Fibroblast of lung (primary cell): ENCODE measurements at regions not wholly inside any gene's neighbourhood (a gene's known extent, or its start where the extent isn't known, plus 50 kb on each side); places are given as distances from the start of the nearest gene placed in this dataset.

Experiments used
- DNase-seq, 2 donors: peaks; one replicate each; pipeline versions ENCODE4 v3.0.0 to v3.0.0-alpha.2; 2010; ENCODE audit warnings: low read depth in 2 of 2
- H2AFZ ChIP-seq: 2 replicates; pipeline ENCODE4 v1.5.1; 2012; ENCODE audit warnings: low read length, control low read depth, inconsistent platforms
- H3K27ac ChIP-seq: 2 replicates; pipeline ENCODE4 v1.5.1; 2011; ENCODE audit warnings: low read length, control low read depth; ENCODE audit not compliant: insufficient read depth
- H3K27me3 ChIP-seq: 2 replicates; pipeline ENCODE4 v1.5.1; 2011; ENCODE audit warnings: mild to moderate bottlenecking, low read length; ENCODE audit not compliant: control insufficient read depth, insufficient read depth
- H3K36me3 ChIP-seq: 2 replicates; pipeline ENCODE4 v1.5.1; 2011; ENCODE audit warnings: low read length; ENCODE audit not compliant: control insufficient read depth, insufficient read depth
- H3K4me1 ChIP-seq: 2 replicates; pipeline ENCODE4 v1.5.1; 2011; ENCODE audit warnings: low read length; ENCODE audit not compliant: control insufficient read depth, insufficient read depth; ENCODE audit errors: extremely low read depth
- H3K4me2 ChIP-seq: 2 replicates; pipeline ENCODE4 v1.5.1; 2011; ENCODE audit warnings: low read length, control low read depth; ENCODE audit not compliant: insufficient read depth; ENCODE audit errors: extremely low read depth
- H3K4me3 ChIP-seq, 4 experiments: fragments of 200-600 bp in 1 of 4; sonication (generic) in 1 of 4; replicated peaks in 1 of 4; 2 replicates each; pipeline ENCODE4 v1.5.1; 2011 to 2016; ENCODE audit warnings: low read length in 4 of 4, low read depth in 3 of 4, mild to moderate bottlenecking in 3 of 4, control low read depth in 2 of 4, inconsistent platforms in 1 of 4, mixed read lengths in 1 of 4; ENCODE audit not compliant: insufficient read depth in 1 of 4; ENCODE audit errors: control extremely low read depth in 1 of 4
- H3K79me2 ChIP-seq: 2 replicates; pipeline ENCODE4 v1.5.1; 2012; ENCODE audit warnings: mild to moderate bottlenecking, low read length, inconsistent platforms; ENCODE audit not compliant: control insufficient read depth, insufficient read depth
- H3K9ac ChIP-seq: 2 replicates; pipeline ENCODE4 v1.5.1; 2011; ENCODE audit warnings: mild to moderate bottlenecking, low read length, control low read depth; ENCODE audit not compliant: insufficient read depth
- H3K9me3 ChIP-seq: 2 replicates; pipeline ENCODE4 v1.5.1; 2012; ENCODE audit warnings: low read depth, low read length; ENCODE audit not compliant: control insufficient read depth, insufficient read depth
- H4K20me1 ChIP-seq: 2 replicates; pipeline ENCODE4 v1.5.1; 2011; ENCODE audit warnings: low read length; ENCODE audit not compliant: control insufficient read depth, insufficient read depth; ENCODE audit errors: extremely low read depth
- EZH2 ChIP-seq: IDR thresholded peaks from 2 replicates; pipeline ENCODE4 v1.5.1; 2012; ENCODE audit warnings: low read length, control low read depth, mild to moderate bottlenecking; ENCODE audit errors: missing control alignments
- TF ChIP-seq, protein P1 (sequence below), 2 donors: IDR thresholded peaks in 1 of 2; conservative IDR thresholded peaks in 1 of 2; 1 replicate in 1 of 2; 2 replicates in 1 of 2; pipeline ENCODE4 v1.5.1; 2011 to 2012; ENCODE audit warnings: low read length in 2 of 2, control low read depth in 1 of 2, inconsistent platforms in 1 of 2, low read depth in 1 of 2, mild to moderate bottlenecking in 1 of 2

DNA sequence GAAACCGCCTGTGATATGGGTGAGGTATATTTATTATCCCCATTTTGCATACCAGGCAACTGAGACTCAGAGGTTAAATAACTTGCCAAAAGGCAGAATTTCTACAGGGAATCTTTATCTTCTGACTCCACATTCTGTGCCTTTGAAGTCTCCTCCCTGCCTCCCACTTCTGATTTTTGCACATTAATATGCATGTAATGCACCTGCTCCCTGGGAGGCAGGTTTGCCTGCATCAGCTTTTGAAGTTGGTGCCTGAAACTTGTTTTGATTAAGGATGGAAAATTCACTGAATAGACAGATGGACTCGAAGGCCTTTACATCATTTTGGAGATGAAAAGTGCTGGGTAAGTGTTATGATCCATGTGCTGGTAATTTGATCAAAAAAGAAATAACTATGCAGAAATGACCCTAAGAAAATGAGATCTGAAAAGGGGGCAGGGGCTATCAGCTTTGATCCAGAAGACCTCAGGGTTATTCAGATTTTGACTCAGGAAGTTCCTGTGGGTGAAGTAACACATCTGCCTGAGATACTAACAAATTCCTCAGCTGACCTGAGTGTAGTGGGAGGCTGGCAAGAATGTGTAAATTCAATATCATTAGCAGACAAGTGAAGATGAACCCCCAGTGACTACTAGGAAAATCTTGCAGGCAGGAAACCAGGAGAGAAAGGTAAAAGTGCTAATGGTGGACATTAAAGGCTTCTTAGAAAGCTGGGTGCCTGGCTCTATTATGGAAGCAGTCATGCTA is 167.5 kb upstream of the BOD1L1 start:
- Histone ChIP-seq H3K4me3 (no peak overlapping the region), H2AFZ (no peak overlapping the region), H3K9me3 (no peaks in the 10 kb centered on the region), H3K4me1 (no peaks in the 10 kb centered on the region), H3K36me3 (no peaks in the 10 kb centered on the region), H3K4me2 (no peak overlapping the region), H3K9ac (no peak overlapping the region), H4K20me1 (no peaks in the 10 kb centered on the region), H3K27me3 (no peaks in the 10 kb centered on the region), H3K79me2 (no peaks in the 10 kb centered on the region), H3K27ac (no peak overlapping the region)
- TF ChIP-seq, protein P1, sequence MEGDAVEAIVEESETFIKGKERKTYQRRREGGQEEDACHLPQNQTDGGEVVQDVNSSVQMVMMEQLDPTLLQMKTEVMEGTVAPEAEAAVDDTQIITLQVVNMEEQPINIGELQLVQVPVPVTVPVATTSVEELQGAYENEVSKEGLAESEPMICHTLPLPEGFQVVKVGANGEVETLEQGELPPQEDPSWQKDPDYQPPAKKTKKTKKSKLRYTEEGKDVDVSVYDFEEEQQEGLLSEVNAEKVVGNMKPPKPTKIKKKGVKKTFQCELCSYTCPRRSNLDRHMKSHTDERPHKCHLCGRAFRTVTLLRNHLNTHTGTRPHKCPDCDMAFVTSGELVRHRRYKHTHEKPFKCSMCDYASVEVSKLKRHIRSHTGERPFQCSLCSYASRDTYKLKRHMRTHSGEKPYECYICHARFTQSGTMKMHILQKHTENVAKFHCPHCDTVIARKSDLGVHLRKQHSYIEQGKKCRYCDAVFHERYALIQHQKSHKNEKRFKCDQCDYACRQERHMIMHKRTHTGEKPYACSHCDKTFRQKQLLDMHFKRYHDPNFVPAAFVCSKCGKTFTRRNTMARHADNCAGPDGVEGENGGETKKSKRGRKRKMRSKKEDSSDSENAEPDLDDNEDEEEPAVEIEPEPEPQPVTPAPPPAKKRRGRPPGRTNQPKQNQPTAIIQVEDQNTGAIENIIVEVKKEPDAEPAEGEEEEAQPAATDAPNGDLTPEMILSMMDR (conservative IDR thresholded peaks at IDR 0.05 in 1 of 2, IDR thresholded peaks at IDR 0.05 in 1 of 2; ENCODE audit: low read depth in 1 of 2, low read length in 2 of 2), result no peak
- TF ChIP-seq EZH2, result no peak
- DNase-seq, result no peak

DNA sequence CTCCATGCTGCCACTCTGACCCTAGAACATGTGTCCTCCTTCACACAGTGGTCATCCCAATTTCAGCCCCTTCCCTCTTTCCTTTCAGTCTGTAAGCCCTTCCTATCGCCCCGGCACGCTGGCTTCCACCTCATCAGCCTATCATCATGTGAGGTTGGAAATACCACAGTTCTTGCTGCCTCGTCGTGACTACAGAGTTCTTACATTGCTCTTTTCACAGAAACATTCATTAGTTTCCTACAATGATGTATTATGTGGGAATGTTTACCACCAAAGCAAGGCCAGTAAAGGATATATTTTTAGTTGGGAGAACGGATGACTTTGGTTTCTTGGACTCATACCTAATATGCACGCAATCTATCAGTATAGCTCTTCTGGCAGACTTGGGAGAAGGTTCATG is 169.5 kb upstream of the BOD1L1 start:
- Histone ChIP-seq H2AFZ (no peak overlapping the region), H3K9me3 (no peaks in the 10 kb centered on the region), H3K27ac (no peak overlapping the region), H3K4me3 (no peak overlapping the region), H3K27me3 (no peaks in the 10 kb centered on the region), H3K36me3 (no peaks in the 10 kb centered on the region), H3K9ac (no peak overlapping the region), H4K20me1 (no peaks in the 10 kb centered on the region), H3K4me2 (no peak overlapping the region), H3K79me2 (no peaks in the 10 kb centered on the region), H3K4me1 (no peaks in the 10 kb centered on the region)
- no peak for TF ChIP-seq EZH2
- TF ChIP-seq, protein P1 (conservative IDR thresholded peaks at IDR 0.05 in 1 of 2, IDR thresholded peaks at IDR 0.05 in 1 of 2; ENCODE audit: low read depth in 1 of 2, low read length in 2 of 2), result no peak
- no peak for DNase-seq

DNA sequence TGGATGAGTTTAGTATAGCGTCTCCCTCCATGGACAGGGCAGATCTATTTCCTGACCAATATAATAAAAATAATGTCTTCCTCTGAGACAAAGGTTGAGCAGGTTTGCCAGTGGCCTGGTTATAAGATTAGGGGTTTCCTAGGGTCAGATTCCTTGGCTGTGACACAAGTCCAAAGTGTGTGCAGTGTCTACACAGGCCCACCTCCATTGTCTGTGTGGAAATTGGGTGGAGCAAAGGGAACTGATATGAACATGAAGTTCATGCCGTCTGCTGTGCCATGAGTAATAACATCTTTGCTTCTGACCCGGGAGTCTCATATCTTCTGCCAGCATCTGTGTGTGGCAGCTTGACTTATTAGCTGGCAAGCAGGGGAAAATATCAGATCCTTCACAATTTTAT is 187.7 kb upstream of the BOD1L1 start:
- Histone ChIP-seq H3K27me3 (no peaks in the 10 kb centered on the region), H3K4me3 (no peak overlapping the region), H3K9ac (no peak overlapping the region), H3K36me3 (no peaks in the 10 kb centered on the region), H3K4me1 (no peaks in the 10 kb centered on the region), H4K20me1 (no peaks in the 10 kb centered on the region), H3K4me2 (no peak overlapping the region), H3K27ac (no peak overlapping the region), H3K79me2 (no peaks in the 10 kb centered on the region), H3K9me3 (no peaks in the 10 kb centered on the region), H2AFZ (no peak overlapping the region)
- no peak for DNase-seq
- TF ChIP-seq, protein P1 (conservative IDR thresholded peaks at IDR 0.05 in 1 of 2, IDR thresholded peaks at IDR 0.05 in 1 of 2; ENCODE audit: low read depth in 1 of 2, low read length in 2 of 2), result no peak
- no peak for TF ChIP-seq EZH2
